Peyer's patch (tissue), 4 donors: ENCODE measurements at regions not wholly inside any gene's neighbourhood (a gene's known extent, or its start where the extent isn't known, plus 50 kb on each side); places are given as distances from the start of the nearest gene placed in this dataset.

Experiments used
- DNase-seq, 3 donors: peaks; one replicate each; pipeline ENCODE4 v3.0.0-alpha.2; 2017 to 2019
- H3K27ac ChIP-seq, 4 donors: fragments of 200-600 bp; sonication (generic); one replicate each; pipeline ENCODE4 v1.5.1; 2016 to 2019
- H3K27me3 ChIP-seq, 2 donors: fragments of 200-600 bp; sonication (generic); one replicate each; pipeline ENCODE4 v1.5.1; 2019
- H3K36me3 ChIP-seq, 3 donors: fragments of 200-600 bp; sonication (generic); one replicate each; pipeline ENCODE4 v1.5.1; 2016 to 2019
- H3K4me1 ChIP-seq, 4 donors: fragments of 200-600 bp; sonication (generic); one replicate each; pipeline ENCODE4 v1.5.1; 2016 to 2019
- H3K4me3 ChIP-seq, 4 donors: fragments of 200-600 bp; sonication (generic); 1 replicate in 3 of 4; 2 replicates in 1 of 4; pipeline ENCODE4 v1.5.1; 2016 to 2019; ENCODE audit warnings: mild to moderate bottlenecking in 1 of 4
- H3K9me3 ChIP-seq, 4 donors: fragments of 200-600 bp; sonication (generic); one replicate each; pipeline ENCODE4 v1.5.1; 2016 to 2019; ENCODE audit warnings: mild to moderate bottlenecking in 1 of 4
- POLR2A ChIP-seq, 2 donors: fragments of 450-650 bp; IDR thresholded peaks; one replicate each; pipeline ENCODE4 v1.5.1; 2017; ENCODE audit warnings: antibody characterized with exemption in 2 of 2, mild to moderate bottlenecking in 2 of 2, moderate library complexity in 2 of 2
- TF ChIP-seq, protein P1 (sequence below), 6 experiments: fragments of 450-650 bp in 4 of 6; fragments of 200-600 bp in 2 of 6; sonication (generic) in 1 of 6; IDR thresholded peaks; one replicate each; pipeline ENCODE4 v1.5.1; 2017 to 2019; ENCODE audit warnings: antibody characterized with exemption in 6 of 6, mild to moderate bottlenecking in 3 of 6, moderate library complexity in 1 of 6

DNA sequence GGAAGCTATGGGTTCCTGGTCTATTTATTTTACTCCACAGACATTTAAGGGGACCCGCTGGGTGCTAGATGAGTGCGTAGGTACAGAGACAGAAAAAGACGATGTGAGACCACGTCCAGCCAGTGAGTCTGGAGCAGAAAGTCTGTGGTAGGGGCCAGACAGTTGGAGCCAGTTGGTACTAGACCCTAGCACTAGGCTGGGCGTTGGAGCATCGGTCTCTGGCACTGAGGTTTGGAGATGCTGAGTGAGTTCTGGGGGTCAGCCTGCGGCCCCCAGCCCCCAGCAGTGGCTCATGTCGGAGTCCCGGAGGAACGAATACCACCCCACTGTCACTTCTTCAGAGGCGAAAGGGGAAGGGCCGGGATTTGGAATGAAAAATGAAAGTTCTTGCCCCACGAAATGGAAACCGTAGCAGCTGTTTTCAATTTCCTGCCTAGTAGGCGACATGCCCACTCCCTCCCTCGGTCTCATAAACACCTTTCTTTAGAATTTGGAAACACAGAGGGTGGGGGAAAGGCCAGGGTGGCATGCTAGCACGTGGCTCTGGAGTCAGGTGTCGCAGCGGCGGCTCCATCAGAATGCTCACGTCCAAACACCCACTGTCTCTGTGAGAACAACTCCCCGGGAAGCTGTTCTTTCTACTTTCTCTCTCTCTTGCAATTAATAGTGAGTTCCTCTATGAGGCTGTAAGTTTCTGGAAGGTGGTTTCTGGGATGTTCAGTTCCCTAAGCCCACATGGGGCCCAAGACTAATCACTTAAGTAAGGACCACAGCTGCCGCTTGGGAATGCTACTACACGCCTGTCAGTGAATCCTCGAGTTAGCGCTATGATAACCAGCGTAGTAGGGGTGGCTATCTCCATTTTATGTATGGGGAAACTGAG, 96.8 kb downstream of the IRF8 start:
- Histone ChIP-seq H3K4me1 (no peaks in the 10 kb centered on the region), H3K9me3 (no peaks in the 10 kb centered on the region), H3K36me3 (no peaks in the 10 kb centered on the region), H3K27me3 (no peaks in the 10 kb centered on the region), H3K4me3 (peak overlapping the region in 2 of 4 donors; percentile 7 to 9), H3K27ac (peak overlapping the region in 2 of 4 donors; percentile 35 to 65)
- TF ChIP-seq, protein P1, sequence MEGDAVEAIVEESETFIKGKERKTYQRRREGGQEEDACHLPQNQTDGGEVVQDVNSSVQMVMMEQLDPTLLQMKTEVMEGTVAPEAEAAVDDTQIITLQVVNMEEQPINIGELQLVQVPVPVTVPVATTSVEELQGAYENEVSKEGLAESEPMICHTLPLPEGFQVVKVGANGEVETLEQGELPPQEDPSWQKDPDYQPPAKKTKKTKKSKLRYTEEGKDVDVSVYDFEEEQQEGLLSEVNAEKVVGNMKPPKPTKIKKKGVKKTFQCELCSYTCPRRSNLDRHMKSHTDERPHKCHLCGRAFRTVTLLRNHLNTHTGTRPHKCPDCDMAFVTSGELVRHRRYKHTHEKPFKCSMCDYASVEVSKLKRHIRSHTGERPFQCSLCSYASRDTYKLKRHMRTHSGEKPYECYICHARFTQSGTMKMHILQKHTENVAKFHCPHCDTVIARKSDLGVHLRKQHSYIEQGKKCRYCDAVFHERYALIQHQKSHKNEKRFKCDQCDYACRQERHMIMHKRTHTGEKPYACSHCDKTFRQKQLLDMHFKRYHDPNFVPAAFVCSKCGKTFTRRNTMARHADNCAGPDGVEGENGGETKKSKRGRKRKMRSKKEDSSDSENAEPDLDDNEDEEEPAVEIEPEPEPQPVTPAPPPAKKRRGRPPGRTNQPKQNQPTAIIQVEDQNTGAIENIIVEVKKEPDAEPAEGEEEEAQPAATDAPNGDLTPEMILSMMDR (IDR thresholded peaks at IDR 0.05): no peak
- TF ChIP-seq POLR2A (IDR thresholded peaks at IDR 0.05): no peak
- peak in 2 of 3 donors; percentile 51 to 59 for DNase-seq

DNA sequence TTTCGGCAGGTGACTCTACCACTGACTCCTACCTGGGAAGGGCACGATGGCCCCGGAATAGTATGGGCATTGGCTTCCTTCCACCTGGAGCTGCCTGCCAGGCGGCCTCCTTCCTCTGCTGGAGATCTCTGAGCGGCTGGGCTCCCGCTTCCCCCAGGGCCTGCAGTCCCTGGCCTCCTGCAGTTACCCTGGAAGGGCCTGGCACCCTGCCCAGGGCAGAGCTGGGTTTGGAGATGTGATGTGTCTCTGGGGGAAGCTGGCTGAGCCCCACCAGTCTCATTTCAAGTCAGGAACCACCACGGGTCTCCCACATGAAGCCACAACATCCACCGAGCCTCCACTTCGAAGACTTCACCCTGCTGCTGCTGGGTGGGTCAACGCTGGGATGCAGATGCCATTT, 97.9 kb downstream of the IRF8 start:
- Histone ChIP-seq H3K4me3 (no peak overlapping the region), H3K27me3 (no peaks in the 10 kb centered on the region), H3K9me3 (no peaks in the 10 kb centered on the region), H3K27ac (peak overlapping the region in 1 of 4 donors; percentile 17), H3K4me1 (no peaks in the 10 kb centered on the region), H3K36me3 (no peaks in the 10 kb centered on the region)
- TF ChIP-seq, protein P1 (IDR thresholded peaks at IDR 0.05): no peak
- TF ChIP-seq POLR2A (IDR thresholded peaks at IDR 0.05): no peak
- no peak for DNase-seq

DNA sequence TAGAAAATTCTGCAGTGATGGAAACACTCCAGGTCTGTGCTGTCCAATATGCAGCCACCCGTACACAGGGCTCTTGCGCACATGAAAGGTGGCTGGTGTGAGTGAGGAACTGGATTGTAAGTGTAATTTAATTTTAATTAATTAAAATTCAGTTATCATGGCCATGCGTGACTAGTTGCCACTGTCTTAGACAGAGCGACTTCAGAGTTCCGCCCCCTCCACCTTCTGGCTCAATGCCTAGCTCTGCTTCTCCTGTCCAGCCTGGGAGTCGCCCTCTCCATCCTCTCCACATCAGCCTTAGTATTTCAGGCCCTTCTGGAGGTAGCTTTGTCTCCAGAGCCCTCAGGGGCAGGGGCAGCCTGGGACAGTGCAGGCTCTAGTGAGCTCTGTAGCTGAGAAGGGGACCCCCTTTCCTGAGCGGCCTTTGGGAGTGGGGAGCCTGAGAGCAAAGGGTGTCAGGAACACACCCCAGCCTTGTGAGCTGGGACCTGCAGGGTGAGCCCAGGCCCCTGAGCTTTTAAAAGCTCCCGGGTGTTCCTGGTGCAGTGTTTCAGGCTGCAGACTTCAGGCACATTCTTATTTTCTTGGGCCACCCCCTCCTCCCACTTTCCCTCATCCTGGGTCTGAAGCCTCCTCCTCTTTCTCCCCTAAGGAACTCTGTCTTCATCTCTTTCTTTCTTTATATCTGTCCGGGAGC, 99.4 kb downstream of the IRF8 start:
- Histone ChIP-seq H3K4me1 (no peaks in the 10 kb centered on the region), H3K9me3 (no peaks in the 10 kb centered on the region), H3K27me3 (no peaks in the 10 kb centered on the region), H3K36me3 (no peaks in the 10 kb centered on the region), H3K4me3 (no peak overlapping the region), H3K27ac (no peak overlapping the region)
- TF ChIP-seq POLR2A (IDR thresholded peaks at IDR 0.05): no peak
- TF ChIP-seq, protein P1 (IDR thresholded peaks at IDR 0.05): no peak
- no peak for DNase-seq

DNA sequence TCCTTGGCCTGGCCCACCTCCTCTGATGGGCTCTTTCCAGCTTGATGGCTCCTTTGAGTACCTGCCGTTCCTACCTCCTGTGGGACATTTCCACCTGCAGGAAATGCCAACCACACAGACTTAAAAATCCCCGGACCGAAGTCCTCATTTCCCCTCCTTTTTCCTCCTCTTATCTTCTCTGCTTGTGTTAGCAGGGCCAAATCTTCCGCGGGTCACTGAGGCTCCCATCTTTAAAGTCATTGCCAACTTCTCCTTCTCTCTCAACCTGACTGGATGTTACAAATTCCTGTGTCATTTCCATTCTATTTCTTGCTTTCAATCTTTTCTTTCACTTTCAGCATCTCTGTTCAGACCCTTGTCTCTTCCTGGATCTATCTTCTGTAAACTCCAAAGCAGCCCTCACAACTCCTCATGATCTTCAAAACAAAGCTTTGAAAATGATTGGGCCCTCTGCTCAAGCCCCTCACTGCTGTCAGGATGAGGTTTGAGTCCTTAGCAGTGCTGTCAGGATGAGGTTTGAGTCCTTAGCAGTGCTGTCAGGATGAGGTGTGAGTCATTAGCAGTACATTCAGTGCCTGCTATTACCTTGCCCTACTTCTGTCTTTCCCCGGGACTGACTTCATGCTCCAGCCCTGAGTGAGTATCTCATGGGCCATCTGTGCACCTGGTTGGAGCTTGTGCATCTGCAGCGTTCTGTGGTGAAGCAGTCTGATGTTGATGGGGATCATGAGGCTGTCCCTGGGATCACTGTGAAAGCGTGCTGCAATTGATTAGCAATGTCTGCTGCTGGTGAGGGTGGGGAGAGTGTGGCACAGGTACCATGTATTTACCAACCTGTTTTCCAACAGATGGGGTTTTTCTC, 100.1 kb downstream of the IRF8 start:
- H3K36me3 ChIP-seq: no peaks in the 10 kb centered on the region
- H3K9me3 ChIP-seq: no peaks in the 10 kb centered on the region
- TF ChIP-seq POLR2A (IDR thresholded peaks at IDR 0.05): no peak
- TF ChIP-seq, protein P1 (IDR thresholded peaks at IDR 0.05): no peak
- H3K27me3 ChIP-seq: no peaks in the 10 kb centered on the region
- DNase-seq: no peak
- H3K4me3 ChIP-seq: no peak overlapping the region
- H3K4me1 ChIP-seq: no peaks in the 10 kb centered on the region
- H3K27ac ChIP-seq: no peak overlapping the region

DNA sequence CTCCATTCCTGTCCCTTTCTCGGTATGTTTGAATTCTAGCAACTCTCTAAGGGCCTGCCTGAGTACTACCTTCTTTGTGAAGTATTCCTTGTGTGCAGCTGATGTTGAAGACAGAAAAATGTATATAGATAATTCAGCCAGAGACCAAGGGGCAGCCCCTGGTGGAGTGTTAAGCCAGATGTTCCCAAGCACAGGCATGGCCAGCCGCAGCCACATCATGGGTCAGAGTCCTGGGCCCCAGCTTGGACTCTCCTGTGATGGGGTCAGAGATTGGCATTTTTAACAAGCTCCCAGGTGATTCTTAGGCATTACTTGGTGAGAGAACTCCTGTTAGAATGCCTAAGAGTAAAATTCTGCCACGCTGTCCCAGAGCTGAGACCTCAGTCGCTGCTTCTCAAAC, 100.8 kb downstream of the IRF8 start:
- no peaks in the 10 kb centered on the region for H3K36me3 ChIP-seq
- DNase-seq: no peak
- no peak overlapping the region for H3K4me3 ChIP-seq
- no peak overlapping the region for H3K27ac ChIP-seq
- no peaks in the 10 kb centered on the region for H3K9me3 ChIP-seq
- TF ChIP-seq, protein P1 (IDR thresholded peaks at IDR 0.05): no peak
- TF ChIP-seq POLR2A (IDR thresholded peaks at IDR 0.05): no peak
- H3K4me1 ChIP-seq: no peaks in the 10 kb centered on the region
- no peaks in the 10 kb centered on the region for H3K27me3 ChIP-seq
